GM18870 (cell line): ENCODE measurements at regions not wholly inside any gene's neighbourhood (a gene's known extent, or its start where the extent isn't known, plus 50 kb on each side); places are given as distances from the start of the nearest gene placed in this dataset.

ENCODE experiments used
- ATAC-seq: cut with Tn5 transposase; IDR thresholded peaks from one replicate; pipeline ENCODE4 v1.9.1; 2021; ENCODE audit warnings: moderate library complexity; ENCODE audit not compliant: unreplicated experiment

DNA sequence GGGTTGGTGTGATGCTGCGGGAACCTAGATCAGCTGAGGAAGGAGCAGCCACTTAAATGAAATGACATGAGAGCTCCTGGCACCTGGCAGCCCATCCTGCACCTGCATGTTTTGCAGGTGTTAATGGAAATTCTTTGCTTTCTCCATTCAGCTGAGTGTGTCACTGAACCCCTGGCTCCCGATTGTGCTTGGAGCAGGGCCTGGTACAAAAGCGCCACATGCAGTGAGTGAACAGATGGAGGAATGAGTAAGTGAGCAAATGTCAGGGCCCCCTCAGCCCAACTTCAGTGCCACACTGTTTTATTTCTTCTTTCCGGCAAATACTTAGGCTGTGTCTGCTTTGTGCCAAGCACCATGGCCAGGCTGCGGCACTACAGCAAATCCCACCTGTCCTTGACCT, 132.2 kb downstream of the ASB7 start:
- no peak for ATAC-seq

- ATAC-seq: no peak
These were observed 133.0 kb downstream of the ASB7 start for GRCh38 chr15:100735129-100736053.

DNA sequence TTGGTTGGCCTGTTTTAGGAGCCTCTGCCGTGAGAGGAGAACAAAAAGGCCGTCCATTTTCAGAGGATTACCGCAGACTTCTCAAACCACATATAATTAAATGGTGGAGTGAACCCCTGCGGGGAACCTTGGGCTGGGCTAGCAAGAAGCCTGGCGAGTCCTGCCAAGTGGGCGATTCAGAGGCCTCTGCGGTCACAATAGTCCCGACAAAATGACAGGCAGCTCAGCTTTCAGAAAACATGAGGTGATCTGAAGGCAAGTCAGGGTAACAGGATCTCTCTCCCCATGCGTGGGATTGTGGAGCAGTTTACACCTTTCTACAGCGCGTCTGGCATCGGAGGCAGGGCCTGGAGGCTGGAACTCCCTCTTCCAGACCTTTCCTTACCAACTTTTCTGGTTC, 134.8 kb downstream of the ASB7 start:
- ATAC-seq: no peak

GRCh38 chr15:100738614-100739013, 136.2 kb downstream of the ASB7 start:
- ATAC-seq: no peak

- ATAC-seq: no peak
These were observed 137.7 kb downstream of the ASB7 start for GRCh38 chr15:100740138-100740537.

GRCh38 chr15:100751585-100751984, 128.0 kb upstream of the ALDH1A3 start:
- ATAC-seq: no peak

- ATAC-seq: no peak
These were observed 126.1 kb upstream of the ALDH1A3 start for GRCh38 chr15:100753503-100753902.

GRCh38 chr15:100757661-100758060, 122.0 kb upstream of the ALDH1A3 start:
- ATAC-seq: no peak

DNA sequence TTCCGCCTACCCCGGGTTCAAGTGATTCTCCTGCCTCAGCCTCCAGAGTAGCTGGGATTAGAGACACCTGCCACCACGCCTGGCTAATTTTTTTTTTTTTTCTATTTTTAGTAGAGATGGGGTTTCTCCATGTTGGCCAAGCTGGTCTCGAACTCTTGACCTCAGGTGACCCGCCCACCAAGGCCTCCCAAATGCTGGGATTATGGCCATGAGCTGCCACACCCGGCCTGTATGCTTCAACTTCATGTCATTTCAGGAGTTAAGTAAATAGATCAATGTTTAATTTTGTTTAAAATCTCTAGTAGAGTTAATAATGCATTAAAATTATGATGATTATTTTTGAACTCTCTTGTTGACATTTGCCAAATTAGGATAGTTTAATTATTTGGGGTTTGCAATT, 121.1 kb upstream of the ALDH1A3 start:
- no peak for ATAC-seq

- ATAC-seq: no peak
These were observed 120.5 kb upstream of the ALDH1A3 start for GRCh38 chr15:100759106-100759505.

DNA sequence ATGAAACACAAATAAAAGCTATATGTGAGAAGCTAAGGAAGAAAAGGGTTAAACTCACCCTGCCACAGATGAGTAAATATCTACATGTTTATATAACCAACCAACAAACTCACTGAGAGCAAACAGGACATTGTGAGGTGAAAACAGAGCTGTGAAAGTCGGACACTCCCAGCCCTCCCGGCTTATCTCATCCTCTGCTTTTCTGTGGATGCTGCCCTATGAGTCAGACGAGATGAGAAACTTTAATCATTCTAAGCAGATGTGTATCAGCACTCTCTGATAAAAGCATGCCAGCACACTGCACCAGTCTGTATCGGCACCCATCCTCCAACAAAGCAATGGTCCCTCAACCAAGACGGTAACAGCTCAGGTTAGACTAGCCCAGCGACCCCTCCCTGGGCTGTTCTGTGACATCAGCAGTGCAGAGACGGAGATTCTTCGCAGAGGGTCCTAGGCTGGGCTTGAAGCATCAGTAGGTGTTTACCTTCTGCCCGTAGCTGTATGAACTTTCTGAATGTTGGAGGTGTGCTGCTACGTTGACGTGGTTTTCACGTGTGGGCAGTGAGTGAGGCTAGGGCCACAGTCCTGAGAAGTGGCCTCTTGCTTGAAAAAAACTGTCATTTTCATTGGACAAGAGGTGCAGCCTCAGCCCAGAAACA, 119.8 kb upstream of the ALDH1A3 start:
- no peak for ATAC-seq

DNA sequence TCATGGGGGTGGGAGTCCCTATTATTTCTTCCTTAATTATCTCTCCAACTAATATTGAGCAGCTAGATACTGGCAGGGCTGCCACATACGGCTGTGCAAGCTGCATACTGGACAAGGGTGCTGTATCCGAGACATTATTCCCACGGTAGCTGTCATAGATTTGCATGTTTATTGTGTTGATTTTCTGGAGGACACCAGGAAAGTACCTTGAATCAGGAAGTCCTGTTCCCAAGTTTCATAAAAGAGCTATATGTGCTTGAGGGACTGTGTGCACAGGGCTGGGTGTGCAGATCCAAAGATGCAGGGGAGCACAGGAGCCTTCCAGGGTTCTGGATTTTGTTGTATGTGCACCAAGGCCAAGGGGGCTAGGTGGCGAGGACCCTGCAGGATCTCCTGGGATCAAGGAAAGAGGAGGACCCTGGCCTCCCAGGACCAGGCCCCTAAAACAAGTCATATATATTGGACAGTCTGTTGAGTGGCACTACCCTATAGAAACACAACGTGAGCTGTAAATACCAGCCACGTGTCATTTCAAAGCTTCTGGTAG, 119.2 kb upstream of the ALDH1A3 start:
- no peak for ATAC-seq

DNA sequence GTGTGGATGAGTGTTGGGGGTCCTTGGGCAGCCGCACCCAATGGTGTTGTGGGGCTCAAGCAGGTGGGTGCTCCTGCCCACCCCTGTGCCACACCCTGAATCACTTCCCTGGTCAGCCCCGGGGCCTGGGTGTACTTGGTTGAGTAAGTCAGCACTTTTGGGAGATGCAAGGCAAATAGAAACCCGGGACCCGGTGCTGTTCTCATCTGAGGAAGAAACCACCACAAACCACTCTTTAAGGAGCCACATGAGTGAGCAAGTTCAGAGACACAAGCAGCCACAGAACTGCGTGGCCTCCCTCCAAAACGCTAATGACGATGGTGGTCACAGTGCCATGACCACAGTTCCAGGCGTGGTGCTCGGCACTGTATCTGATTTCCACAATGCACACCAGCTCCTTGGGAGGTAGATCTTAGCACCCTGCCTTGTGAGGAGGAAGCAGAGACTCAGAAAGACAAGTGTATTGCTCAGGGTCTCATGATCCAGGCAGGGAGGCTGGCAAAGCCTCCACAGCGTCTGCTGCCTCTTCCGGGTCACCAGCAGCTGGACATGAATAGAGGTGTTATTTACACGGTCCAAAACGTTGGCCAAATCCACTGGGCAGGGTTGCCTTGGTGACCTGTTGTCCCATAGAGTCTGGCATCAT, 118.2 kb upstream of the ALDH1A3 start:
- ATAC-seq: no peak

GRCh38 chr15:100762289-100762688, 117.3 kb upstream of the ALDH1A3 start:
- ATAC-seq: no peak

- no peak for ATAC-seq
These were observed 116.5 kb upstream of the ALDH1A3 start for GRCh38 chr15:100762913-100763834.

GRCh38 chr15:100763835-100764750, 115.5 kb upstream of the ALDH1A3 start:
- no peak for ATAC-seq

DNA sequence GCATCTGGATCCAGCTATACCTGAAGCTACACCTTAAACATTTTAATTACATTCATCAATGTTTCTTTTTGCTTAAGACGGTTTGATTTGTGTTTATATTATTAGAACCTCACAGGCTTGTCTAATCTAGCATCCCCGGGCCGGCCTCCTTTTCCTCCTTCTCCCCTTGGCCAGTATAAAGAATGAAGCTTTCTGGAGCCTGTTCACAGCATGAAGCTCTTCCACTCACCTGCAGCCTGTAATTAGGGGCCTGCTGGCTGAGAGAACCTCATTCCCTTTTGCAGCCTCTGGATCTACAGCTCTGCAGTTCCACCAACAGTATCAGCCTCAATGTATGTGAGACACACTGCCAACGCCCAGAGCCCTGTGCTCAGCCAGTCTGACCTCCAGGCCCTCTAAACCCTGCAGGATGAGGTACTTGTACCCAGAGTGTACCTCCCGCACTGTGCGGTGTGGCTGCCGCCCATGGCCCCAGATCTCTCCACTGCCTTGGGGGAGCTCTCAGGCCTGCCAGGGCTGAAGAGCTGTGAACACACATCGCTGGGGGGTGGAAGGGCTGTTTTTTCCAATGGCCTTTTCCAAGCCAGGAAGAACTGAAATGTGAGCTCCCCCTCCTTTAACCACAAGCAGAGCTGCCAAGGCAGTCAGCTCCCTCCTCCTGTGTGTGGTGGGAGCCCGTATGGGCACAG, 114.7 kb upstream of the ALDH1A3 start:
- ATAC-seq: no peak

DNA sequence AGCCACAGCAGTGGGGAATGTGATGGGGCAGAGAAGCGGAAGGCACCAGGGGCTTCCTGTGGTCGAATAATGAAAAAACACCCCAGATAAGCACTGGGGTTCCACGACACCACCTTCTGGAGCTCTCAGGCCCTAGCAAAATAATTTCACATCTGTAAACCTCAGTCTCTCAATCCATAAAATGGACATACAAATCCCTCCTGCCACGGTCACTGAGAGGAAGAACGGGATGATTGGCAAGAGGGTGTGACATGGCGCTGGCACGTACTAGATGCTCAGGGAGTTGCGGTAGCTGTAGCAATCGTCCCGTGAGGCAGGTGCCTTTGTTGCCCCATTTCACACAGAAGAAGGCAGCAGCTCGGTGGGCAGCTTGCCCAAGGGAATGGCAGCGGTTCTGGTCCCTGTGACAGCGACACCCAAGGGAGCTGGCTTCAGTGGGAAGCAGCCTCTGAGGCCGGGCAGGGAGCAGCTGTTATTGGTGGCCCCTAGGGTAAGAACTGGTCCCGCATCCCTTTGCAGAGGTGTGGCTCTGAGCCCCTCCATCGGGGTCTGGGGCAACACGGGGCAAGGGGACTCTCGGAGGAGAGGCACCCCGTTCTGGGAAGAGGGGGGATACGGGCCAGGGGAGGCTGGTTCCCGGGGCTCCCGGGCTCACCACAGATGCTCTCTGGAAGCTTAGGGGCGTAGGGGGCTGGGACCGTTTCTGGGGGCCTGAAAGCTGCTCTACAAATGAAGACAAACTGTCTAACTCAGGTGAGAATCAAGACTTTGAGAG, 114.0 kb upstream of the ALDH1A3 start:
- no peak for ATAC-seq
